HL-60 (cell line): ENCODE measurements at regions not wholly inside any gene's neighbourhood (a gene's known extent, or its start where the extent isn't known, plus 50 kb on each side); places are given as distances from the start of the nearest gene placed in this dataset.

Source experiments
- GABPA ChIP-seq: IDR thresholded peaks from 2 replicates; pipeline ENCODE4 v1.6.1; 2012; ENCODE audit warnings: low read depth
- POLR2AphosphoS5 ChIP-seq: IDR thresholded peaks from 2 replicates; pipeline ENCODE4 v1.6.1; 2012; ENCODE audit warnings: low read depth
- SPI1 ChIP-seq: IDR thresholded peaks from 2 replicates; pipeline ENCODE4 v1.6.1; 2012; ENCODE audit warnings: low read depth, mild to moderate bottlenecking, borderline replicate concordance
- TF ChIP-seq, protein P1 (sequence below): IDR thresholded peaks from one replicate; pipeline ENCODE4 v1.5.1; 2011; ENCODE audit warnings: low read length, control low read depth, inconsistent platforms; ENCODE audit not compliant: insufficient read depth
- TF ChIP-seq, protein P2 (sequence below): IDR thresholded peaks from 2 replicates; pipeline ENCODE4 v1.6.1; 2012; ENCODE audit warnings: low read depth; ENCODE audit not compliant: insufficient replicate concordance

DNA sequence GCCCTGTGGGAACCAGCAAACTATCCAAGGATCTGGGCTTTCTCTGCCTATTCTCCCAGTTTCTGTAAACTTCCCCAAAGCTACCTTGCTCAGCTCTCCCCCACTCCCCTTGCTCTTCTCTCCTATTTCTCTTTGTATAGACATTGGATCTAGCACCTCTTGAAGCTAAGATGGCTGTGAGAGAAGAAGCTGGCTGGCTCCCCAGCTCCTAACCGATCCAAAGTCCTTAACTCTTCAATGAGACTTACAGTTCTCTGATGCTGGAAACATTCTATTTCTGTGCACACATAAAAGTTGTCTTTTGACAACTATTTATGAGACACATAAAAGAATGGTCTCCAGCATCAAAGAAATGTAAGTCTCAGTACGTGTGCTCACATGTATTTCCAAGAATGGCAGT, 70.6 kb upstream of the C3orf80 start:
- TF ChIP-seq POLR2AphosphoS5 (no peak), GABPA (no peak), SPI1 (no peak)
- TF ChIP-seq, protein P1, sequence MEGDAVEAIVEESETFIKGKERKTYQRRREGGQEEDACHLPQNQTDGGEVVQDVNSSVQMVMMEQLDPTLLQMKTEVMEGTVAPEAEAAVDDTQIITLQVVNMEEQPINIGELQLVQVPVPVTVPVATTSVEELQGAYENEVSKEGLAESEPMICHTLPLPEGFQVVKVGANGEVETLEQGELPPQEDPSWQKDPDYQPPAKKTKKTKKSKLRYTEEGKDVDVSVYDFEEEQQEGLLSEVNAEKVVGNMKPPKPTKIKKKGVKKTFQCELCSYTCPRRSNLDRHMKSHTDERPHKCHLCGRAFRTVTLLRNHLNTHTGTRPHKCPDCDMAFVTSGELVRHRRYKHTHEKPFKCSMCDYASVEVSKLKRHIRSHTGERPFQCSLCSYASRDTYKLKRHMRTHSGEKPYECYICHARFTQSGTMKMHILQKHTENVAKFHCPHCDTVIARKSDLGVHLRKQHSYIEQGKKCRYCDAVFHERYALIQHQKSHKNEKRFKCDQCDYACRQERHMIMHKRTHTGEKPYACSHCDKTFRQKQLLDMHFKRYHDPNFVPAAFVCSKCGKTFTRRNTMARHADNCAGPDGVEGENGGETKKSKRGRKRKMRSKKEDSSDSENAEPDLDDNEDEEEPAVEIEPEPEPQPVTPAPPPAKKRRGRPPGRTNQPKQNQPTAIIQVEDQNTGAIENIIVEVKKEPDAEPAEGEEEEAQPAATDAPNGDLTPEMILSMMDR, result no peak
- TF ChIP-seq, protein P2, sequence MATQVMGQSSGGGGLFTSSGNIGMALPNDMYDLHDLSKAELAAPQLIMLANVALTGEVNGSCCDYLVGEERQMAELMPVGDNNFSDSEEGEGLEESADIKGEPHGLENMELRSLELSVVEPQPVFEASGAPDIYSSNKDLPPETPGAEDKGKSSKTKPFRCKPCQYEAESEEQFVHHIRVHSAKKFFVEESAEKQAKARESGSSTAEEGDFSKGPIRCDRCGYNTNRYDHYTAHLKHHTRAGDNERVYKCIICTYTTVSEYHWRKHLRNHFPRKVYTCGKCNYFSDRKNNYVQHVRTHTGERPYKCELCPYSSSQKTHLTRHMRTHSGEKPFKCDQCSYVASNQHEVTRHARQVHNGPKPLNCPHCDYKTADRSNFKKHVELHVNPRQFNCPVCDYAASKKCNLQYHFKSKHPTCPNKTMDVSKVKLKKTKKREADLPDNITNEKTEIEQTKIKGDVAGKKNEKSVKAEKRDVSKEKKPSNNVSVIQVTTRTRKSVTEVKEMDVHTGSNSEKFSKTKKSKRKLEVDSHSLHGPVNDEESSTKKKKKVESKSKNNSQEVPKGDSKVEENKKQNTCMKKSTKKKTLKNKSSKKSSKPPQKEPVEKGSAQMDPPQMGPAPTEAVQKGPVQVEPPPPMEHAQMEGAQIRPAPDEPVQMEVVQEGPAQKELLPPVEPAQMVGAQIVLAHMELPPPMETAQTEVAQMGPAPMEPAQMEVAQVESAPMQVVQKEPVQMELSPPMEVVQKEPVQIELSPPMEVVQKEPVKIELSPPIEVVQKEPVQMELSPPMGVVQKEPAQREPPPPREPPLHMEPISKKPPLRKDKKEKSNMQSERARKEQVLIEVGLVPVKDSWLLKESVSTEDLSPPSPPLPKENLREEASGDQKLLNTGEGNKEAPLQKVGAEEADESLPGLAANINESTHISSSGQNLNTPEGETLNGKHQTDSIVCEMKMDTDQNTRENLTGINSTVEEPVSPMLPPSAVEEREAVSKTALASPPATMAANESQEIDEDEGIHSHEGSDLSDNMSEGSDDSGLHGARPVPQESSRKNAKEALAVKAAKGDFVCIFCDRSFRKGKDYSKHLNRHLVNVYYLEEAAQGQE, result no peak
